Activated CD8-positive, alpha-beta T cell treated with anti-CD3 and anti-CD28 coated beads for 36 hours (primary cell): ENCODE measurements at regions not wholly inside any gene's neighbourhood (a gene's known extent, or its start where the extent isn't known, plus 50 kb on each side); places are given as distances from the start of the nearest gene placed in this dataset.

Experiments
- ATAC-seq: fragments of 200-7000 bp; cut with Tn5 transposase; one replicate; pipeline ENCODE4 v1.10.0; 2021; ENCODE audit warnings: mild to moderate bottlenecking, moderate library complexity
- CTCF ChIA-PET: fragments of 350-600 bp; sonication (Branson Sonifier 250); formaldehyde crosslinking; loops from one replicate; lab custom pipeline; 2021; ENCODE audit warnings: antibody characterized with exemption; lab: Charles Lee
- POLR2A ChIA-PET: fragments of 350-600 bp; sonication (Branson Sonifier 250); formaldehyde crosslinking; loops from one replicate; lab custom pipeline; 2021; ENCODE audit warnings: antibody characterized with exemption; lab: Charles Lee
- DNase-seq: peaks from one replicate; pipeline ENCODE4 v3.0.0-alpha.2; 2020
- H3K27ac Mint-ChIP-seq: one replicate; pipeline ENCODE4 v1.8.0; 2021; ENCODE audit warnings: mild to moderate bottlenecking, mixed read lengths
- H3K27me3 Mint-ChIP-seq: one replicate; pipeline ENCODE4 v1.8.0; 2021; ENCODE audit warnings: mixed read lengths
- H3K36me3 Mint-ChIP-seq: one replicate; pipeline ENCODE4 v1.8.0; 2021; ENCODE audit warnings: low read depth, mixed read lengths
- H3K4me1 Mint-ChIP-seq: one replicate; pipeline ENCODE4 v1.8.0; 2021; ENCODE audit warnings: low read depth, mixed read lengths
- H3K4me3 Mint-ChIP-seq: one replicate; pipeline ENCODE4 v1.8.0; 2021; ENCODE audit warnings: mild to moderate bottlenecking, moderate library complexity, mixed read lengths
- H3K9me3 Mint-ChIP-seq: one replicate; pipeline ENCODE4 v1.8.0; 2021; ENCODE audit warnings: mixed read lengths
- CTCF ChIP-seq: fragments of 200-600 bp; IDR thresholded peaks from one replicate; pipeline ENCODE4 v1.8.0; 2022; ENCODE audit warnings: antibody characterized with exemption, mild to moderate bottlenecking
- intact Hi-C: fragments of 100-400 bp; cut with micrococcal nuclease; formaldehyde crosslinking; loops from one replicate; pipeline ENCODE4 v1.10.0; 2022

DNA sequence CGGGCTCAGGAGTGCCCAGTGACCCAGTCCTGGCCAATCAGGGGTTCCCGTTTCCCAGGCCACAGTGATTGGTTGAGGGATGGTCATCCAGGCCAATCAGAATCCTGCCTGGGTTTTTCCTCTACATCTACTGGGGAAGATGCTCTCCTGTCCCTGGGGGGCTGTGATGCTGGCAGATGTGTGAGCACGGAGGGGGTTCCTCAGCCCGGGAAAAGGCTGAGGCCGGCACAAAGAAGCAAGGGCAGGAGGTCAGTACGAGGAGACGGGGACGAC lies 171.2 kb downstream of the CTTN start:
- no peak overlapping the region for H3K4me3 Mint-ChIP-seq
- H3K27ac Mint-ChIP-seq = no peak overlapping the region
- no peaks in the 10 kb centered on the region for H3K36me3 Mint-ChIP-seq
- no peaks in the 10 kb centered on the region for H3K4me1 Mint-ChIP-seq
- ATAC-seq (no peak), DNase-seq (no peak)
- CTCF ChIA-PET = no interaction called here
- no peak for TF ChIP-seq CTCF
- POLR2A ChIA-PET = no interaction called here
- peaks cover 27% of the 10 kb centered on the region for H3K27me3 Mint-ChIP-seq
- intact Hi-C loops = no loop called here
- no peaks in the 10 kb centered on the region for H3K9me3 Mint-ChIP-seq

- intact Hi-C loops = no loop called here
- DNase-seq (no peak), ATAC-seq (no peak)
- H3K27me3 Mint-ChIP-seq = peaks cover 27% of the 10 kb centered on the region
- no peak overlapping the region for H3K27ac Mint-ChIP-seq
- ChIA-PET CTCF (no interaction called here), POLR2A (no interaction called here)
- no peaks in the 10 kb centered on the region for H3K36me3 Mint-ChIP-seq
- H3K4me3 Mint-ChIP-seq = no peak overlapping the region
- no peaks in the 10 kb centered on the region for H3K9me3 Mint-ChIP-seq
- TF ChIP-seq CTCF = no peak
- H3K4me1 Mint-ChIP-seq = no peaks in the 10 kb centered on the region
These were observed 171.8 kb downstream of the CTTN start for GRCh38 chr11:70569996-70570692.

- no peak for TF ChIP-seq CTCF
- Mint-ChIP-seq H3K27me3 (peaks cover 25% of the 10 kb centered on the region), H3K36me3 (no peaks in the 10 kb centered on the region), H3K9me3 (no peaks in the 10 kb centered on the region), H3K4me3 (no peak overlapping the region), H3K4me1 (no peaks in the 10 kb centered on the region), H3K27ac (no peak overlapping the region)
- intact Hi-C loops = no loop called here
- ATAC-seq = no peak
- no peak for DNase-seq
- ChIA-PET POLR2A (no interaction called here), CTCF (no interaction called here)
These were observed 172.5 kb downstream of the CTTN start for GRCh38 chr11:70570693-70571395.

GRCh38 chr11:70572974-70573260 lies 174.6 kb downstream of the CTTN start:
- ATAC-seq = no peak
- Mint-ChIP-seq H3K36me3 (no peaks in the 10 kb centered on the region), H3K4me1 (no peaks in the 10 kb centered on the region), H3K4me3 (no peak overlapping the region), H3K27ac (no peak overlapping the region), H3K9me3 (no peaks in the 10 kb centered on the region), H3K27me3 (peaks cover 8% of the 10 kb centered on the region)
- no peak for DNase-seq
- TF ChIP-seq CTCF = no peak
- ChIA-PET POLR2A (no interaction called here), CTCF (no interaction called here)
- intact Hi-C loops = no loop called here

DNA sequence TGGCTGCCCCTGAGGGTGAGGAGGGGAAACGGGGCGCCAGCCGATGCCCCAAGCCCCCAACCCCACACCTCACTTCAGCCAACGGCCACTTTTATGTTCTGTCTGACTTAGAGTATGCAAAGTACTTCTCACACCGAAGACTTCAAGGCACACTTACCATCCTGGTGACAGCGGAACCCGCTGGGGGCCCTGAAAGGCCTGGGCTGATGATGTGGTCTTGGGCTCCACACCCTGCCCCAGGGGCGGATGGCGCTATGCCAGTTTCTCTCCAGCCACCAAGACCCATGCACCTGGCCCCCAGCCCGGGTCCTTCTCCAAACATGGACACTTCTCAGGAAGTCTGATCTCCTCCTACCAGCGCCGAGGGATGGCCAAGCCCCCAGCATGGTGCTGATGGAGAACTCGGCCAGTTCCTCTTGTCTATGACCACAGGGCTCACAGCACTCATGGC lies 175.4 kb downstream of the CTTN start:
- no peaks in the 10 kb centered on the region for H3K36me3 Mint-ChIP-seq
- H3K9me3 Mint-ChIP-seq = no peaks in the 10 kb centered on the region
- ChIA-PET POLR2A (no interaction called here), CTCF (no interaction called here)
- H3K27me3 Mint-ChIP-seq = peaks cover 8% of the 10 kb centered on the region
- no peaks in the 10 kb centered on the region for H3K4me1 Mint-ChIP-seq
- DNase-seq (no peak), ATAC-seq (no peak)
- TF ChIP-seq CTCF = no peak
- no peak overlapping the region for H3K27ac Mint-ChIP-seq
- H3K4me3 Mint-ChIP-seq = no peak overlapping the region
- intact Hi-C loops = no loop called here
